ENCODE measurements at regions not wholly inside any gene's neighbourhood (a gene's known extent, or its start where the extent isn't known, plus 50 kb on each side); places are given as distances from the start of the nearest gene placed in this dataset.

DNA sequence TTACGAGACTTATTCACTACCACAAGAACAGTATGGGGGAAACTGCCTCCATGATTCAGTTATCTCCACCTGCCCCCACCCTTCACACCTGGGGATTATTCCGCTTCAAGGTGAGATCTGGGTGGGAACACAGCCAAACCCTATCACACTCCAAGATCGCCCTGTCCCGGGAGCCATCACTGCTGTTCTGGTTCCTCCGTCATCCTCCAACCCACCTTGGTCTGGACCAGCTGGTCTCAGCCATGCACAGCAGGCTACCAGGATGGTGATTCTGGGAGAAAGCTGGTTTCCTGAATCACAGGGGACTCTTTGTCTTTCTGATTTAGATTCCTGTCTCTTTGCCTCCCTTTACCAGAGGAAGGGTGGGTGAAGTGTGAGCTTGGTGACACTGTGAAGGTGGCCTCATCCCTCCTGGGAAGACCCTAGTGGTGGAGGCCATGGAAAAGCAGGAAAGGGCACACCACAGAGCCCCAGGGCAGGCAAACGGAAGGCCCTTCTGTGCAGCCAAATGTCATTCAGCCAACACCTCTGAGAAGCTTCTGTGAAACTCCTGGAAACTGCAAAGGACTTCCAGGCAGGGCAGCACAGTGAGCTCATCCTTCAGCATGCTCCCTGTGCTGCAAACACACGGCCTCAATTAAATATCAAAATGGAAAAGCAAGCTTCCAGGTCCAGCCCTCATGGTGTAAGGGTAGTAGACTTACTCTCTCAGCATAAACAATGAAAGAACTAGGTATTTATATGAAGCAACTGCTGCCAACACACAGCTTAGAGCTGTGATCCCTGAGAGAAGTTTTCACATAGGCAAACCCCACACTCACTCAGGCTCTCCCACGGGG is 169.8 kb downstream of the ANKRD60 start:
- no TSS peak for BruUV-seq (replicated peaks)
- Histone ChIP-seq H3K4me3 (ENCODE audit: low read depth, low read length) (no peak overlapping the region), H3K36me3 (ENCODE audit: control insufficient read depth, insufficient read depth, low read length) (no peaks in the 10 kb centered on the region), H3K4me1 (no peaks in the 10 kb centered on the region), H3K9me3 (peaks cover 4% of the 10 kb centered on the region; the same call in 1 of the 2 replicates), H3K27me3 (replicated peaks; ENCODE audit: control insufficient read depth, insufficient read depth, low read length) (no peaks in the 10 kb centered on the region)
- CTCF ChIA-PET: no interaction called here
- Mint-ChIP-seq H3K4me3 (ENCODE audit: unreplicated experiment) (no peak overlapping the region), H3K36me3 (ENCODE audit: insufficient read depth, unreplicated experiment) (no peaks in the 10 kb centered on the region), H3K4me1 (ENCODE audit: low read depth, unreplicated experiment) (no peaks in the 10 kb centered on the region), H3K27ac (ENCODE audit: unreplicated experiment) (no peak overlapping the region), H3K9me3 (ENCODE audit: unreplicated experiment) (peaks cover 29% of the 10 kb centered on the region), H3K27me3 (ENCODE audit: insufficient read depth, unreplicated experiment) (peaks cover 11% of the 10 kb centered on the region)
- DNase-seq: peak in 1 of 2 experiments; percentile 32
- TF ChIP-seq, protein P1, sequence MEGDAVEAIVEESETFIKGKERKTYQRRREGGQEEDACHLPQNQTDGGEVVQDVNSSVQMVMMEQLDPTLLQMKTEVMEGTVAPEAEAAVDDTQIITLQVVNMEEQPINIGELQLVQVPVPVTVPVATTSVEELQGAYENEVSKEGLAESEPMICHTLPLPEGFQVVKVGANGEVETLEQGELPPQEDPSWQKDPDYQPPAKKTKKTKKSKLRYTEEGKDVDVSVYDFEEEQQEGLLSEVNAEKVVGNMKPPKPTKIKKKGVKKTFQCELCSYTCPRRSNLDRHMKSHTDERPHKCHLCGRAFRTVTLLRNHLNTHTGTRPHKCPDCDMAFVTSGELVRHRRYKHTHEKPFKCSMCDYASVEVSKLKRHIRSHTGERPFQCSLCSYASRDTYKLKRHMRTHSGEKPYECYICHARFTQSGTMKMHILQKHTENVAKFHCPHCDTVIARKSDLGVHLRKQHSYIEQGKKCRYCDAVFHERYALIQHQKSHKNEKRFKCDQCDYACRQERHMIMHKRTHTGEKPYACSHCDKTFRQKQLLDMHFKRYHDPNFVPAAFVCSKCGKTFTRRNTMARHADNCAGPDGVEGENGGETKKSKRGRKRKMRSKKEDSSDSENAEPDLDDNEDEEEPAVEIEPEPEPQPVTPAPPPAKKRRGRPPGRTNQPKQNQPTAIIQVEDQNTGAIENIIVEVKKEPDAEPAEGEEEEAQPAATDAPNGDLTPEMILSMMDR (IDR thresholded peaks at IDR 0.05; ENCODE audit: insufficient read depth in 1 of 2, low read depth in 1 of 2, low read length in 1 of 2, severe bottlenecking in 1 of 2, unreplicated experiment in 1 of 2): no peak
- intact Hi-C loops (cut with micrococcal nuclease; ENCODE audit: unreplicated experiment): no loop called here
- POLR2A ChIA-PET: no interaction called here

DNA sequence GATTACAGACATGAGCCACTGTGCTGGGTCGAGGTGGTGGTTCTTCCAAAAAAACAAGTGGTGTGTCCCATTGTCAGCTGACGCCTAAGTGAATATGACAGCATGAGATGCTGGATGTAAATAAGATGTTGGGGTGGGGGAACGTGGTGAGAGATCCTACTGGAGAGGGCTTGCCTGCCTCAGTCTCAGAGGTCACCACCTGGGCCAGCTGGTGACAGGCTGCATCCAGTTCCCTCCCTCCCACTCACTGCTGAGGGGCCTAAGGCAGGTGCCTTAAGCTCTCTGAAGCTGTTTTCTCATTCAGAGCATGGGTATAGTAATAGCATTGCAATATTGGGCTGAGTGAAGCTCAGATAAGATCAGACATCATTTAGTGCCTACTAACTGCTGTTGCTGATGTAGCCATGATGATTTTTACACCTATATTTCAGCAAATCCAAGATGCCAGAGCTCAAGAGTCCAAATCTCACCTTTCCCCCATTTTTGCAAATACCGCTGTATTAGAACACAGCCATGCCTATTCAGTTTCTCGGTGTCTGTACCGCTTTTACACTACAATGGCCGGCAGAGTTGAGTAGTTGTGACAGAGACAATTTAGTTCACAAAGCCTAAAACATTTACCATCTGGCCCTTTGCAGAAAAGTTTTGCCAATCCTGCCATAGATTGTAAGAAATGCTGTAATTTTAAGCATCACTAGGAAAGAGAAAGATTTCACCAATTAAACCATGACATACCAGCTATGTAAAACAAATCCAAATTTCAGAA is 171.3 kb downstream of the ANKRD60 start:
- CTCF ChIA-PET: interaction anchor here (0.7 kb wide), 1 partner anchor 156 kb away, joined by 3 read pairs; no protein-coding TSS in a partner anchor
- H3K4me3 ChIP-seq (ENCODE audit: low read depth, low read length): no peak overlapping the region
- TF ChIP-seq, protein P1 (IDR thresholded peaks at IDR 0.05; ENCODE audit: insufficient read depth in 1 of 2, low read depth in 1 of 2, low read length in 1 of 2, severe bottlenecking in 1 of 2, unreplicated experiment in 1 of 2): no peak
- no peaks in the 10 kb centered on the region for H3K36me3 Mint-ChIP-seq (ENCODE audit: insufficient read depth, unreplicated experiment)
- POLR2A ChIA-PET: no interaction called here
- intact Hi-C loops (cut with micrococcal nuclease; ENCODE audit: unreplicated experiment): no loop called here
- BruUV-seq (replicated peaks): no TSS peak
- peaks cover 10% of the 10 kb centered on the region for H3K27me3 Mint-ChIP-seq (ENCODE audit: insufficient read depth, unreplicated experiment)
- H3K9me3 Mint-ChIP-seq (ENCODE audit: unreplicated experiment): peaks cover 14% of the 10 kb centered on the region
- no peaks in the 10 kb centered on the region for H3K27me3 ChIP-seq (replicated peaks; ENCODE audit: control insufficient read depth, insufficient read depth, low read length)
- 0 out of 2 replicates have a peak, but pooled peaks cover 3% of the 10 kb centered on the region for H3K9me3 ChIP-seq
- H3K4me3 Mint-ChIP-seq (ENCODE audit: unreplicated experiment): no peak overlapping the region
- peak in 1 of 2 experiments; percentile 19 for DNase-seq
- H3K27ac Mint-ChIP-seq (ENCODE audit: unreplicated experiment): no peak overlapping the region
- H3K4me1 Mint-ChIP-seq (ENCODE audit: low read depth, unreplicated experiment): no peaks in the 10 kb centered on the region
- no peaks in the 10 kb centered on the region for H3K4me1 ChIP-seq
- H3K36me3 ChIP-seq (ENCODE audit: control insufficient read depth, insufficient read depth, low read length): no peaks in the 10 kb centered on the region

DNA sequence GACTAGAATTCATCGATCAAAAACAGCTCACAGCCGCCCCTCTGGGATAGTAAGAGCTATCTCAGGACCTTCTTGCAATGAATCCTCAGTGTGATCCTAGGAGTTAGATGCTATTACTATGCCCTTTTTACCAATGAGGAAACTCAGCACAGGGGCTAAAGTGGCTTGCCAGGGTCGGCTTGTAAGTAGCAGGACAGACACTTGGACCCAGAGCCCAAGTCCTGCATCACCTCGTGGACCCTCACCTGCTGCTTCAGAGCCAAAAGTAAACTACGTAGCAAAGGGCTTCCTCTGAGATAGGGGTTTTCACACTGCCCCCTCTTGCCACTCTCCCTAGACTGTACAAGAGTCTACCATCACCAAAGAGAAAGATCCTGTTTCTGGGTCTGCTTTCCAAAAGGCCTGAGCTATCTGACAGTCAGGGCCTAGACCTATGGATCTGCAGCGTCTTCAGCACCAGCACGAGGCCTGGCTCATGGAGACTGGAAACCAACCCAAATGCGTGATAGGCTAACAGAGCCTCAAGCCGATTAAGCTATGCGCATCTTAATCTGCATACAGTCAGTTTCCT is 172.3 kb downstream of the ANKRD60 start:
- no peak overlapping the region for H3K4me3 ChIP-seq (ENCODE audit: low read depth, low read length)
- Mint-ChIP-seq H3K27me3 (ENCODE audit: insufficient read depth, unreplicated experiment) (peaks cover 9% of the 10 kb centered on the region), H3K9me3 (ENCODE audit: unreplicated experiment) (peaks cover 9% of the 10 kb centered on the region), H3K36me3 (ENCODE audit: insufficient read depth, unreplicated experiment) (no peaks in the 10 kb centered on the region), H3K4me3 (ENCODE audit: unreplicated experiment) (no peak overlapping the region), H3K4me1 (ENCODE audit: low read depth, unreplicated experiment) (no peaks in the 10 kb centered on the region), H3K27ac (ENCODE audit: unreplicated experiment) (no peak overlapping the region)
- intact Hi-C loops (cut with micrococcal nuclease; ENCODE audit: unreplicated experiment): no loop called here
- H3K9me3 ChIP-seq: peaks cover 10% of the 10 kb centered on the region; the same call in 1 of the 2 replicates
- ChIA-PET CTCF (interaction anchor here (0.7 kb wide), 1 partner anchor 157 kb away, joined by 3 read pairs; no protein-coding TSS in a partner anchor), POLR2A (no interaction called here)
- no TSS peak for BruUV-seq (replicated peaks)
- TF ChIP-seq, protein P1 (IDR thresholded peaks at IDR 0.05; ENCODE audit: insufficient read depth in 1 of 2, low read depth in 1 of 2, low read length in 1 of 2, severe bottlenecking in 1 of 2, unreplicated experiment in 1 of 2): no peak
- peak in 1 of 2 experiments; percentile 33 for DNase-seq
- H3K36me3 ChIP-seq (ENCODE audit: control insufficient read depth, insufficient read depth, low read length): no peaks in the 10 kb centered on the region
- no peaks in the 10 kb centered on the region for H3K27me3 ChIP-seq (replicated peaks; ENCODE audit: control insufficient read depth, insufficient read depth, low read length)
- H3K4me1 ChIP-seq: no peaks in the 10 kb centered on the region
